HFF-Myc (cell line): ENCODE measurements at regions not wholly inside any gene's neighbourhood (a gene's known extent, or its start where the extent isn't known, plus 50 kb on each side); places are given as distances from the start of the nearest gene placed in this dataset.
"Not testable (repeated sequence)": the region's sequence is repeated elsewhere in the genome, so short reads cannot be mapped to it uniquely, and the experiment has no call there.

Experiments
- DNase-seq: peaks from one replicate; pipeline ENCODE4 v3.0.0-alpha.2; 2011; ENCODE audit warnings: low read depth; ENCODE audit errors: extremely low read depth
- H3K4me3 ChIP-seq: replicated peaks from 2 replicates; pipeline ENCODE4 v1.5.1; 2011; ENCODE audit warnings: low read depth, mild to moderate bottlenecking, control low read depth, low read length
- TF ChIP-seq, protein P1 (sequence below): IDR thresholded peaks from 2 replicates; pipeline ENCODE4 v1.5.1; 2012; ENCODE audit warnings: mild to moderate bottlenecking, low read depth, low read length, control low read depth; ENCODE audit errors: missing control alignments

GRCh38 chr6:77263003-77263402 is 200.3 kb downstream of the HTR1B start:
- TF ChIP-seq, protein P1, sequence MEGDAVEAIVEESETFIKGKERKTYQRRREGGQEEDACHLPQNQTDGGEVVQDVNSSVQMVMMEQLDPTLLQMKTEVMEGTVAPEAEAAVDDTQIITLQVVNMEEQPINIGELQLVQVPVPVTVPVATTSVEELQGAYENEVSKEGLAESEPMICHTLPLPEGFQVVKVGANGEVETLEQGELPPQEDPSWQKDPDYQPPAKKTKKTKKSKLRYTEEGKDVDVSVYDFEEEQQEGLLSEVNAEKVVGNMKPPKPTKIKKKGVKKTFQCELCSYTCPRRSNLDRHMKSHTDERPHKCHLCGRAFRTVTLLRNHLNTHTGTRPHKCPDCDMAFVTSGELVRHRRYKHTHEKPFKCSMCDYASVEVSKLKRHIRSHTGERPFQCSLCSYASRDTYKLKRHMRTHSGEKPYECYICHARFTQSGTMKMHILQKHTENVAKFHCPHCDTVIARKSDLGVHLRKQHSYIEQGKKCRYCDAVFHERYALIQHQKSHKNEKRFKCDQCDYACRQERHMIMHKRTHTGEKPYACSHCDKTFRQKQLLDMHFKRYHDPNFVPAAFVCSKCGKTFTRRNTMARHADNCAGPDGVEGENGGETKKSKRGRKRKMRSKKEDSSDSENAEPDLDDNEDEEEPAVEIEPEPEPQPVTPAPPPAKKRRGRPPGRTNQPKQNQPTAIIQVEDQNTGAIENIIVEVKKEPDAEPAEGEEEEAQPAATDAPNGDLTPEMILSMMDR = no peak
- DNase-seq = no peak
- H3K4me3 ChIP-seq = no peak overlapping the region

- H3K4me3 ChIP-seq, DNase-seq: not testable (repeated sequence)
These were observed 211.5 kb downstream of the HTR1B start for GRCh38 chr6:77251801-77252200.

DNA sequence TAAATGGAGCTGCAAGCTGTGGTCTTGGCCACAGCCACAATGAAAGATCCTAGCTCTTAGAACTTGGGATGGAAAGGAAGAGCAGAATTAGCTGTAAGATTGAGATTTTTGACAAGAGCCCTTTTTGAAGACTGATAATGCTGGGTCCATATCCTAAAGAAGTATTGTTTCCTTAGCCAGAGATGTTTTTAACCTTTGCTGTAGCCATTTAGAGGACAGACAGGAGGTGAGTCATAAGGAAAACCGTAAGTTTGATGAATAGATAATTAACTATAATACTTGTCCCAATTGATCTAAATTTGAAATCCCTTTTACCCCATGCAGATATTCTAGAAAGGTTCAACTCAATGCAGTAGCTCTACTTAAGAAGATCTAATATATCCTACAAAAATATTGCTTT is 213.7 kb downstream of the HTR1B start:
- DNase-seq = no peak
- no peak overlapping the region for H3K4me3 ChIP-seq

DNA sequence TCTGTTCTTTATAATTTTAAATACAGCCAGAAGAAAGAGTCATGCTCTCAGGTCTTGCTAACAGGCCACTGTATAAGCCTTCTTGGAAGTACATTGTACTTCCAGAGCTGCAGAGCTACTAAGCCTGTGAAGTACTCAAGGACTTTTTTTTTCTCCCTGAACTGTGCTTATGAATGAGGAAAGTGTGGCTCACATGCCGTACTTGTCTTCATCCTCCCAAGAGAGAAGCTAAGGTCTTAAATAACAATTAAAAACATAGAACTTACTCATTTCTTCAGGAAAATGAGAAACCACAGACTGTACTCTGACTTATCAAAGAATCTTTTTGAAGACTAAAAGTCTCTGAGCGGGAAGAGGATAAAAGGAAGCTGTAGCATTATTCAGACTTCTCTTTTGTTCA is 218.3 kb downstream of the HTR1B start:
- no peak overlapping the region for H3K4me3 ChIP-seq
- TF ChIP-seq, protein P1 = no peak
- no peak for DNase-seq

More for the DNA sequence above, 213.7 kb downstream of the HTR1B start:
- TF ChIP-seq, protein P1 = no peak

DNA sequence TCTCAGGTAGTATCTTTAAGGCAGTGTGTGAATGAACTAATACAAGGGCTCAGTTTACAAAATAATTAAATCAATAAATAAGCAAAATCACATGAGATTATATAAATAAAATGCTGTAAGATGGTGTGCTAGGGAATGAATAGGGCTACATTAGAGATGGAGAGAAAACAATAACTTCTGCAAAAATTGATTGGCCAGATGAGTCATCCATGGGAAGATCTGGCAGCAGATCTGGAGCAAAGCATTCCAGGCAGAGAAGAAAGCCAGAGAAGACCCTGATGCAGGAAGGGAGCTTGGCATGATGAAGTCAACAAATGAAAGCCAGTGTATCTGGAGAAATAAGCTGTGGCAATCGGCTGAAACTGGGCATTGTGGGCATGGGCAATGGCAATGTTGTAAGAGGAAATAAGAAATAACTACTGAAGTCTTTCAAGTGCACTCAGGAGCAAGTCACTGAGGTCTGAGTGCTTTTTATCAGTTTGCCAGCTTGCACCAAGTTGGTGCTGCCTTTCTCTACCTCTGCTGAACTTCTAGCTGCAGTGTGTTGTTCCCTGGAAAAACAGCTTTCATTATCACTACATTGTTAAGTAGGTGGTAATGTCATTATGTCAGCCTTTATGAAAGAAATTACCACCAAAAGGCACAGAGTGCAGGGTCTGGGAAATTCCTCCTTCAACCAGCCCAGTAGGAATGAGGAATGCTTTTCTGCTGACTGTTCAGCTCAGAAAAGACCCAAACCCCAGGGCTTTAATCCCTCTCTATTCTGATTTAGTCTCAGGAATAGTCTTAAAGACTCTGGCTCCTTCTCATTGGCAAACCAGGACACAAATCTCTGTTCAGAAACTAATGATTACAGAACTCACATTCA is 231.6 kb downstream of the HTR1B start:
- no peak overlapping the region for H3K4me3 ChIP-seq
- DNase-seq = no peak
- TF ChIP-seq, protein P1 = no peak

DNA sequence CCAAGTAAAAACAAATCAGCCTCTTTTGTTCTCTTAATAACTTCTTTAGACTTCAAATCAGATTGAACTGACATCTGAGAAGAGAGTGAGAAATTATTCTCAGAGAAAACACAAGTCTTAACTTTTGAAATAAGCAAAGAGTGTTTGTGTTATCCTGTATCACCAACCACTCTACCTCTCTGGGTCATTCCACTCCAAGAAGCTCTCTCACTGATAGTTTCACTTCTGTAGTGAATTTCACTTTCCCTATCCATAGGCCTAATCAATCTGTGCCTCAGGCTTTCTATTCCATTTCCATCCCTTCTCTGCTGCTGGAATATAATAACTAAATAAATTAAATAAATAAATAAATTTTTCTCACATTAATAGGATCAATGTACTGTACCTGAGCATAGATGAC is 235.0 kb downstream of the HTR1B start:
- no peak overlapping the region for H3K4me3 ChIP-seq
- TF ChIP-seq, protein P1 = no peak

DNA sequence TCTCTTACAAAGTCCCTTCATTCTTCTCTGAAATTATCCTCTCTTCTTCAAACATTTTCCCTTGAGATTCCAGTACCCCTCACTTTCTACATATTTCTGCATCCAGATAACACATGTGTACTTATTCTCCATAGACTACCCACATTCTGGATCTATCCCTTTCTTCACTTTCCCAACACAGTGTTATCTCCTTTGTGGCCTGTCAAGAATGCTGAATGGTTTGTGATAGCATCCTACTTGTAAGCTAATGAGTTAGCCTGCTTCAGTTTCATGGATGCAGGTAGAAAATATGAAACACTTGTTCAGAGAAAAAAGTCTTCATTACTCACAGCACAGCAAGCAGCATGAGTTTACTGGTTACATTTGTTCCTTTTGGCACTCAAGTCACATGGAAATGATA is 245.4 kb downstream of the HTR1B start:
- DNase-seq = no peak
- H3K4me3 ChIP-seq = no peak overlapping the region
- TF ChIP-seq, protein P1 = no peak

More for the DNA sequence above, 235.0 kb downstream of the HTR1B start:
- DNase-seq = no peak
